ENCODE measurements at regions not wholly inside any gene's neighbourhood (a gene's known extent, or its start where the extent isn't known, plus 50 kb on each side); places are given as distances from the start of the nearest gene placed in this dataset.
A peak's percentile ranks its signal among the peaks of the same experiment; 100 is the strongest.

DNA sequence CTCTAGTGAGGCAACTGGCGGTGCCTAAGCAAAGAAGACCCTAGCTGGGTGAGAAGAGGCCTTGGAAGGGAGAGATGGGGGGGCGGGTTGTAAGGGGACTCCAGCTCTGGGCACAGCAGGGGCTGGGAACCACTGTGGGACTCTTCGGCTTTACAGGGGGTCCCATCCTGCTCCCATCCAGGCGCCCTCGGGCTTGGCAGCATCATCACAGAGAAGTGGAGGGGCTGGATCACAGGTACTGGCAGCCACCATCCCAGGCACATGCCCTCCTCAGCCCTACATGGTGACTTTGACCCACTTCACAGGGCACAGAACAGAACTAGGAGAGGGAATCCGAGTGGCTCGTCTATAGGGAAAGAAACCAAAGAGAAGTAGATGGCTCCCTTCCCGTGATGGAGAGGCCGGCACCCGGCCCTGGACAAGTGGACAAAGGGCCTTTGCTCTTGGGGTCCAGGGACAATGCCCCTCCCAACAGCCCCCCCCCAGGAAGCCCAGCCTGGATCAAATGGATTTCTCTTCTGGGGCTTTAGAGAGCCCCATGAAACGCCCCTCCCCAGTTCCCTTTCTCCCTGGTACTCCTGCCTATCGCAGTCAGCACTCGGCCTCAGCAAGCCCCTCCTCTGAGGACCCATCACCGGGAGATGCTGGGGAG, 54.0 kb upstream of the ECE1 start:
- no peaks in the 10 kb centered on the region for H3K36me3 ChIP-seq (ENCODE audit: low read depth, missing control alignments)
- H3K9me3 ChIP-seq = no peaks in the 10 kb centered on the region
- peaks cover 48% of the 10 kb centered on the region for H3K4me1 ChIP-seq
- no peak for TF ChIP-seq POLR2A (IDR thresholded peaks at IDR 0.05)
- no peak for TF ChIP-seq CTCF (IDR thresholded peaks at IDR 0.05)
- intact Hi-C loops (cut with DNase I; ENCODE audit: low total_unique reads) = no loop called here
- WGBS, 2 donors = 22 to 25% methylated on average over 12 to 14 of the region's 14 CpGs
- no peak for DNase-seq
- H3K27me3 ChIP-seq = no peaks in the 10 kb centered on the region
- H3K27ac ChIP-seq = peak overlapping the region; percentile 91 to 93
- peak overlapping the region; percentile 88 to 89 for H3K4me3 ChIP-seq

DNA sequence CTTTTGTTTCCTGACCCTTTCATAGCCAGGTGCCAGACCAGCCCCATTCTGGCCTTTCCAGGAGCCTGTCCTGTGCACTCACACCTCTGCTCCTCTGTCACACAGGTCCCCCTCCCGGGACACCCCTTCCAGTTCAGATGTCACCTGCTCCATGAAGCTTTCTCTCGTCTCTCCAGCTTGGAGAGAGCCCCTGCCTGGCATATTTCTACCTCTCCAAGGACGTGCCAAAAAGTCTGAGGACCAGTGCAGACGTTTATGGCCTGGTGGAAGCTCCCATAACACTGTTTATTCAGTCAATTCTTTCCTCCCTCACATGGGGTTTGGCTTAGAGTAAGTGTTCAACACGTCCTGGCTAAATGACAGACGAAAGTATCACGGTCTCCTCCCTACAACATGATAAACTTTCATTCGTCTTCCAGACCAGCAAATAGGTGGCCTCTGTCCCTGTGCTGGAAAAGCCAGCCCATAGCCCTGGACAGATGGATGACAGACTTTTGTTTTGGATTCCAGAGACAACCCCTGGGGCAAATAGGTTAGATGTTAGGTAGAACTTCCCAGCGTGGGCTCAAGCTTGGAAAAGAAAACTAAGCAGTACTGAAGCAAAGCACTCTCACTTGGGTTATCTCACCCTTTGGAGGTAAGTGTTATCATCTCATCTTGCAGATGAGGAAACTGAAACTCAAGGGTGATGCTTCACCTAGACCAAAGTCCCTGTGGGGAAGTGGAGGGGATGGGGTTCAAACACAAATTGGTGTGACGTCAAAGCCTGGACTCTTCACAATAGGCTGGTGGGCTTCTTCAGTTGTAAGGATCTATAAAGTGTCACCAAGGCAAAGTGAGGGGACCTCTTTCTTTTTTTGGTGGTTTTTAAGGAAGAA, 52.9 kb upstream of the ECE1 start:
- 31 to 43% methylated on average over 10 of the region's 10 CpGs for WGBS, 2 donors
- DNase-seq = peak; percentile 51
- intact Hi-C loops (cut with DNase I; ENCODE audit: low total_unique reads) = no loop called here

DNA sequence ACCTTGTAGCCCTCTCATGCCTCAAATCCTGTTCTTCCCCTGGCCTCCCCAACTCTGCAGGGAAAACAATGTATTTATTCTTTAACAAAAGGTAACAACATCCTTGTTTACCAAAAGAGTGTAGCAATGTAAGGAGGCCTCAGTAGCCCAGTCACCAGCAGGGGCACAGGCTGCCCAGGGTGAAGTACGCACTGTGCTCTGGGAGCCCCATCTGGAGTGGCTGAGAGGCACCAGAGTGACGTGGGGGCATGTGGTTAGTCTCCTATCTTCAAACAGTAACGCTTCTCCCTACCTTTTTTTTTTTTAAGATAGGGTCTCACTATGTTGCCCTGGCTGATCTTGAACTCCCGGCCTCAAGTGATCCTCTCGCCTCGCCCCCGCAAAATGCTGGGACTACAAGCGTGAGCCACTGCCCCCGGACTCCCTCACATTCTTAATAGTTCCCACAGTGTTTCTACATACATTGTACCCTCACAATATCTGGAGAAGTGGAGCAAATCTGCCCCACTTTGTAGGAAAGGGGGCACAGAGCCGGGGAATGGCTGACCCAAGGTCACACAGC, 51.3 kb upstream of the ECE1 start:
- Histone ChIP-seq H3K27ac (peak overlapping the region; percentile 91 to 93), H3K4me3 (no peak overlapping the region), H3K9me3 (no peaks in the 10 kb centered on the region), H3K36me3 (ENCODE audit: low read depth, missing control alignments) (no peaks in the 10 kb centered on the region), H3K27me3 (no peaks in the 10 kb centered on the region), H3K4me1 (peaks cover 75% of the 10 kb centered on the region)
- no peak for DNase-seq
- intact Hi-C loops (cut with DNase I; ENCODE audit: low total_unique reads) = no loop called here
- TF ChIP-seq POLR2A (IDR thresholded peaks at IDR 0.05) = no peak
- WGBS, 2 donors = 50 to 66% methylated on average over 8 to 10 of the region's 10 CpGs

More for the DNA sequence above, 52.9 kb upstream of the ECE1 start:
- peaks cover 59% of the 10 kb centered on the region for H3K4me1 ChIP-seq
- no peak for TF ChIP-seq POLR2A (IDR thresholded peaks at IDR 0.05)
- TF ChIP-seq CTCF (IDR thresholded peaks at IDR 0.05) = no peak
- H3K27ac ChIP-seq = peak overlapping the region; percentile 91 to 93
- H3K36me3 ChIP-seq (ENCODE audit: low read depth, missing control alignments) = no peaks in the 10 kb centered on the region
- H3K27me3 ChIP-seq = no peaks in the 10 kb centered on the region
- H3K4me3 ChIP-seq = peak overlapping the region in 1 of 2 donors; percentile 88
- H3K9me3 ChIP-seq = no peaks in the 10 kb centered on the region

DNA sequence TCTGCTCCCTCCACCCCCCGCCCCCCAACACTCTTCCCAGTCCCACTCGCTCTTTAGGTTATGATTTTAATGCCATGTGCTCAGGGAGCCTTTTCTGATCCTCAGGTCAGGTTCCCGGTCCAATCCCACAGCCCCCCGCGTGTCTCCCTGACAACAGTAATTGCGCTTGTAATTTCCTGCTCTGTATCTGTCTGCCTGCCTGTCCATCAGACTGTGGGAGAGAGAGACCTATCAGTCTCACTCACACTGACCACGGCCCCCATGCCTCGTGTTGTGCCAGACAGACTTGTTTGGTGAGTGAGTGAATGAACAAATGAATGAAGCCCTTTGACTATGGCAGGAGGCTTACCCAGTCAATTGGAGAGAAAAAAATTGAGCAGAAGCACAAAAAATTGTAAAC, 50.8 kb upstream of the ECE1 start:
- peak overlapping the region; percentile 91 to 93 for H3K27ac ChIP-seq
- no peaks in the 10 kb centered on the region for H3K9me3 ChIP-seq
- 40 to 73% methylated on average over 8 of the region's 8 CpGs for WGBS, 2 donors
- DNase-seq = no peak
- no peak overlapping the region for H3K4me3 ChIP-seq
- intact Hi-C loops (cut with DNase I; ENCODE audit: low total_unique reads) = no loop called here
- peaks cover 79% of the 10 kb centered on the region for H3K4me1 ChIP-seq
- H3K36me3 ChIP-seq (ENCODE audit: low read depth, missing control alignments) = no peaks in the 10 kb centered on the region
- H3K27me3 ChIP-seq = no peaks in the 10 kb centered on the region
- no peak for TF ChIP-seq POLR2A (IDR thresholded peaks at IDR 0.05)
- no peak for TF ChIP-seq CTCF (IDR thresholded peaks at IDR 0.05)

DNA sequence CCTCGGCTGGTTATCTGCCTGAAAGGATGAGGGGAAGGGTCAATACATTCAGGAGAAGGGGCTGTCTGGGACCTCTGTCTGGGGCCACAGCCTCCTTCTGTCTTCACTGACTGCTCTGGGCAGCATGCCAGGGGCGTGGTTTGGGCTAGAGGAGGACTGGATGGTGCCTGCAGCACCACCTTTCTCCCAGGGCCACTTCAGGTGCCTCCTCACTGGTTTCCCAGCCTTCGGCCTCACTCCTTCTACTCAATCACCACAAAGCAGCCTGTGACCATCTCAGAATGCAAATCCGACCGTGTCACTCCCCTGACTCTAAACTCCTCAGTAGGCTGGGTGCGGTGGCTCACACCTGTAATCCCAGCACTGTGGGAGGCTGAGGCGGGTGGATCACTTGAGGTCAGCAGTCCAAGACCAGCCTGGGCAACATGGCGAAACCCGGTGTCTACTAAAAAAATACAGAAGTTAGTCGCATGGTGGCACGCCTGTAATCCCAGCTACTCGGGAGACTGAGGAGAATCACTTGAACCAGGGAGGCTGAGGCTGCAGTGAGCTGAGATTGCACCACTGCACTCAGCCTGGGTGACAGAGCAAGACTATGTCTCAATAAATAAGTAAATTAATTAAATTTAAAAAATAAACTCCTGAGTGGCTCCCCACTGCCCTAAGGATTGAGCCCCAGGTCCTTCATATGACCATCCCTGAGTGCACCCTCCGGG, 50.1 kb upstream of the ECE1 start:
- Histone ChIP-seq H3K4me1 (peaks cover 85% of the 10 kb centered on the region), H3K27ac (peak overlapping the region; percentile 91 to 93), H3K9me3 (no peaks in the 10 kb centered on the region), H3K4me3 (no peak overlapping the region), H3K27me3 (no peaks in the 10 kb centered on the region), H3K36me3 (ENCODE audit: low read depth, missing control alignments) (no peaks in the 10 kb centered on the region)
- intact Hi-C loops (cut with DNase I; ENCODE audit: low total_unique reads) = no loop called here
- TF ChIP-seq POLR2A (IDR thresholded peaks at IDR 0.05) (no peak), CTCF (IDR thresholded peaks at IDR 0.05) (no peak)
- DNase-seq = no peak
- WGBS, 2 donors = 72 to 80% methylated on average over 13 of the region's 13 CpGs
